Suprapubic skin (tissue), 3 donors: ENCODE measurements at regions not wholly inside any gene's neighbourhood (a gene's known extent, or its start where the extent isn't known, plus 50 kb on each side); places are given as distances from the start of the nearest gene placed in this dataset.

ENCODE experiments used
- POLR2A ChIP-seq, 2 donors: fragments of 450-650 bp; IDR thresholded peaks; one replicate each; pipeline ENCODE4 v1.6.1; 2017; ENCODE audit warnings: antibody characterized with exemption in 2 of 2, mild to moderate bottlenecking in 2 of 2, moderate library complexity in 2 of 2
- TF ChIP-seq, protein P1 (sequence below), 2 donors: fragments of 200-600 bp in 1 of 2; fragments of 450-650 bp in 1 of 2; sonication (generic) in 1 of 2; IDR thresholded peaks; one replicate each; pipeline ENCODE4 v1.5.1; 2016 to 2019; ENCODE audit warnings: antibody characterized with exemption in 2 of 2, mild to moderate bottlenecking in 1 of 2, moderate library complexity in 1 of 2

DNA sequence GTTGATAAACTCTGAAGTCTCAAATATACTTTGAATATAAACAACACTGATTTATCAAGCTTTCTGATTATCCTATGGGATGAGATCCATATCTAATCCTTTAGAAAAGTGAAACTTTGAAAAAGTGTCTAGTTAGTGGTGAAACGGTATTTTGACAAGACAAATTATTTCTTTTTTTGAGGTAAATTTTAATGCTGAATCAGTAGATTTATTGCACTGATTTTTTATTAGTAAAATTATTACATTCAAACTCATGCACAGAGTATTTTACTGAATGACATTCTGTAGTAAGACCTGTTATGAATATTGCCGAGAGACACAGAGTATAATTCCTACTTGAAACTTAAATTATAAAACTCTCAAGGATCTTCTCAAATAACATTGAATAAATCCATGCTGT lies 679.1 kb upstream of the SPRY2 start:
- TF ChIP-seq, protein P1, sequence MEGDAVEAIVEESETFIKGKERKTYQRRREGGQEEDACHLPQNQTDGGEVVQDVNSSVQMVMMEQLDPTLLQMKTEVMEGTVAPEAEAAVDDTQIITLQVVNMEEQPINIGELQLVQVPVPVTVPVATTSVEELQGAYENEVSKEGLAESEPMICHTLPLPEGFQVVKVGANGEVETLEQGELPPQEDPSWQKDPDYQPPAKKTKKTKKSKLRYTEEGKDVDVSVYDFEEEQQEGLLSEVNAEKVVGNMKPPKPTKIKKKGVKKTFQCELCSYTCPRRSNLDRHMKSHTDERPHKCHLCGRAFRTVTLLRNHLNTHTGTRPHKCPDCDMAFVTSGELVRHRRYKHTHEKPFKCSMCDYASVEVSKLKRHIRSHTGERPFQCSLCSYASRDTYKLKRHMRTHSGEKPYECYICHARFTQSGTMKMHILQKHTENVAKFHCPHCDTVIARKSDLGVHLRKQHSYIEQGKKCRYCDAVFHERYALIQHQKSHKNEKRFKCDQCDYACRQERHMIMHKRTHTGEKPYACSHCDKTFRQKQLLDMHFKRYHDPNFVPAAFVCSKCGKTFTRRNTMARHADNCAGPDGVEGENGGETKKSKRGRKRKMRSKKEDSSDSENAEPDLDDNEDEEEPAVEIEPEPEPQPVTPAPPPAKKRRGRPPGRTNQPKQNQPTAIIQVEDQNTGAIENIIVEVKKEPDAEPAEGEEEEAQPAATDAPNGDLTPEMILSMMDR (IDR thresholded peaks at IDR 0.05) = no peak
- TF ChIP-seq POLR2A (IDR thresholded peaks at IDR 0.05) = no peak
